Fibroblast of lung (primary cell): ENCODE measurements at regions not wholly inside any gene's neighbourhood (a gene's known extent, or its start where the extent isn't known, plus 50 kb on each side); places are given as distances from the start of the nearest gene placed in this dataset.

Experiments used
- EZH2 ChIP-seq: IDR thresholded peaks from 2 replicates; pipeline ENCODE4 v1.5.1; 2012; ENCODE audit warnings: low read length, control low read depth, mild to moderate bottlenecking; ENCODE audit errors: missing control alignments
- TF ChIP-seq, protein P1 (sequence below), 2 donors: IDR thresholded peaks in 1 of 2; conservative IDR thresholded peaks in 1 of 2; 1 replicate in 1 of 2; 2 replicates in 1 of 2; pipeline ENCODE4 v1.5.1; 2011 to 2012; ENCODE audit warnings: low read length in 2 of 2, control low read depth in 1 of 2, inconsistent platforms in 1 of 2, low read depth in 1 of 2, mild to moderate bottlenecking in 1 of 2

DNA sequence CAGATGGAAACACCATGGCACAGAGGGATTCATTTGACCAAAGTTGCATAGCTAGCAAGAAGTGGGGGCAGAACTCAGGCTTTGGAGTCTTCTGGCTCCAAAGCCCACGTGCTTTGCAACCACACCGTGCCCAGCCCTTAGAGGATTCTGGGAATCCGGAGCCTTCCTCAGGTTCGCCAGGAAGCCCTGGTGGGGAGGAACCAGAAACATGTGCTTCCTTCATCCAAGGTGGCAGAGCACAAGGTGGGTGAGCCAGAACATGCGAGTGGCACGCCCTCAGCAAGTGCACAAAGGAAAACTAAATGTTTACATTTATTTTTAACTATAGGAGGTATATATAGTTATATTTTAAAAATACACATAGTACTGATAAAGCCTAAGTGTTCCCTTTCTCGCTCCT is 151.9 kb upstream of the NECTIN1 start:
- TF ChIP-seq EZH2 = no peak
- TF ChIP-seq, protein P1, sequence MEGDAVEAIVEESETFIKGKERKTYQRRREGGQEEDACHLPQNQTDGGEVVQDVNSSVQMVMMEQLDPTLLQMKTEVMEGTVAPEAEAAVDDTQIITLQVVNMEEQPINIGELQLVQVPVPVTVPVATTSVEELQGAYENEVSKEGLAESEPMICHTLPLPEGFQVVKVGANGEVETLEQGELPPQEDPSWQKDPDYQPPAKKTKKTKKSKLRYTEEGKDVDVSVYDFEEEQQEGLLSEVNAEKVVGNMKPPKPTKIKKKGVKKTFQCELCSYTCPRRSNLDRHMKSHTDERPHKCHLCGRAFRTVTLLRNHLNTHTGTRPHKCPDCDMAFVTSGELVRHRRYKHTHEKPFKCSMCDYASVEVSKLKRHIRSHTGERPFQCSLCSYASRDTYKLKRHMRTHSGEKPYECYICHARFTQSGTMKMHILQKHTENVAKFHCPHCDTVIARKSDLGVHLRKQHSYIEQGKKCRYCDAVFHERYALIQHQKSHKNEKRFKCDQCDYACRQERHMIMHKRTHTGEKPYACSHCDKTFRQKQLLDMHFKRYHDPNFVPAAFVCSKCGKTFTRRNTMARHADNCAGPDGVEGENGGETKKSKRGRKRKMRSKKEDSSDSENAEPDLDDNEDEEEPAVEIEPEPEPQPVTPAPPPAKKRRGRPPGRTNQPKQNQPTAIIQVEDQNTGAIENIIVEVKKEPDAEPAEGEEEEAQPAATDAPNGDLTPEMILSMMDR (conservative IDR thresholded peaks at IDR 0.05 in 1 of 2, IDR thresholded peaks at IDR 0.05 in 1 of 2; ENCODE audit: low read depth in 1 of 2, low read length in 2 of 2) = no peak
